HG03432 (cell line): ENCODE measurements at regions not wholly inside any gene's neighbourhood (a gene's known extent, or its start where the extent isn't known, plus 50 kb on each side); places are given as distances from the start of the nearest gene placed in this dataset.
A peak's percentile ranks its signal among the peaks of the same experiment; 100 is the strongest.

Source experiments
- ATAC-seq: cut with Tn5 transposase; IDR thresholded peaks from one replicate; pipeline ENCODE4 v1.9.1; 2021; ENCODE audit warnings: mild to moderate bottlenecking, moderate library complexity; ENCODE audit not compliant: unreplicated experiment

DNA sequence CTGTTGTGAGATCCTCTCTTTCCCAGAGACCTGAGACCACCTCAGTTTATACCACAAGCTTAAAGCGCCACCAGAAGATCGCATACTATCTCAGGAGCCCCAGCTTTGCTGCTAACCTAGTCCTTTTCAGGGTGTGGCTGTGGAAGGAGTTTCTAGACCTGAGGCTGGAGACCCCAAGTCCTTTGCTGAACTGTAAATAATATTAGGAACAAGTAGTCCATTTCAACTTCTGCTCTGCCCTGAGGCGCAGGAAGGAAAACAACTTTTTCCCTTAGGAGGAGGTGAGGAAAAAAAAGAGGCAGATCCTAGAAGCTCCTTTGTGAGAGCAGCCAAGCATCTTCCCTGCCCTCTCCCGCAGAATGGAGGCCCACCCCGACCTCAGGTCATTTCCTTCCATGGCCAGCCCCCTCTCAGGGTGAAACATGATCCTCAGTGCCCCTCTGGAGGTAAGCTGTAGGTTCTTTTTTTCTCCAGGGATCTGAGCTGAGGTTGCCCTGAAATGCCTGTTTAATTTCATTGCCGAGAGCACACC lies 122.8 kb upstream of the LGALSL start:
- no peak for ATAC-seq

DNA sequence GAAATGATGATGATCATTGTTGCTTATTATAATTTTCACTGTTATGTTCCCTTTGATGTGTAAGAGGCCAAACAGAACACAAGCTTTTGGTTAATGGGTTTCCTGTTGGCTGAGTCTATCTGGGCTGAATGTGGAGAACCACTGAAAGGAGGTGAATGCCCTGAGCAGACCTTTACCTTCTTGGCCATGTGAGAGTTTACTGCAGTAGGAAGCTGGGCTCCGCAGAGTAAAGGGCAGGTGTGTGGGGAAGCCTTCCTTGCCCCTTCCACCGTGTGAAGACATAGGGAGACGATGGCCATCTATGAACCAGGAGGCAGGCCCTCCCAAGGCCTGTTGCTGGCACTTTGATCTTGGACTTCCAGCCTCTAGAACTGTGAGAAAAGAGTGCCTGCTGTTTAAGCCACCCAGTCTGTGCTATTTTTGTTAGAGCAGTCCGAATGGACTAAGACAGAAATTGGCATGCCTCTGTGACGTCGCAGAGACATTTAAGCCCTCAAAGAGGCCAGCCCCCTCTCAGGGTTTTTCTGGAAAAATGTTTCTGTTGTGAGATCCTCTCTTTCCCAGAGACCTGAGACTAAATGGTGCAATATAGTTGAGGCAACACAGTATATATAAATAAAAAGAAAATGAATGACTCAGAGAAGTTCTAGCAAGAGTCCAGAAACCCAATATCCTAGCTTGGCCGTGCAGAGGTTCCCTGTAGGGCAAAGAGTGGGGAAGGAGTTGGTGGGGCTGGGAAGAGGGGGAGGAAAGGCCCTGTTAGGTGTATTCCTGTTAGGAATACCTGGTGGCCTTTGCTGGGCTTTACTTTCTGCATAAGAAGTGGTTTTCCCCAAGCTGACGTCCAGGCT lies 121.9 kb upstream of the LGALSL start:
- no peak for ATAC-seq

DNA sequence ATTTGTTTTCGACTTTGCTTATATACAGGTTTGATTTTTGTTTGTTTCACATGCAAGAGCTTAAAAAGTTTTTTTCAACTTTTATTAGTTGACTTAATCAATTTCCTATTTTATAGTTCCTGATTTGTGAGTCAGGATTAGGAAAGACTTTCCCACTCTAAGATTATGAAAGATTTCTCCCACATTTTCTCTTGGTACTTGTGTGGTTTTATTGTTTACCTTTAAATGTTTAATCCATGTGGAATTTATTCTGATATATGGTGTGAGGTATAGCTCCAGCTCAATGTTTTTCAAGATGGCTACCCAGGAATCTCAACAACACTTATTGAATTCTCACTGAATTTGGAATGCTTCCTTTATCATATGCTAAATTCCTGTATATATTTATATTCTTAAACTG lies 117.8 kb upstream of the LGALSL start:
- no peak for ATAC-seq

DNA sequence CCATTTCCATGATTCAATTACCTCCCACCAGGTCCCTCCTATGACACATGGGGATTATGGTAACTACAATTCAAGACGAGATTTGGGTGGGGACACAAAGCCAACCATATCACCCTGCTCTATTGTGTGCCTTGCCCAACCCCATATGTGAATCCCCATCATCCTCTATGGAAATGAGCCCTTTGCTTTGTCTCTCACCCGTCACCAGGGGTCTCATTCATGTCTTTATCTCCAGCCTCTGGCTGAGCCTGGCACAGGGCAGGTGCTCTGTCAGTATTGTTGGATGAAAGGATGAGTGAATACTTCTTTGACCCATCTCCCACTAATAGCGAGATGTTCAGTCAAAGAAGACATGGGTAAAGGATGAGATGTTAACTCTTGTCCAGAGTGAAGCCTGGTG lies 116.6 kb upstream of the LGALSL start:
- ATAC-seq: no peak

DNA sequence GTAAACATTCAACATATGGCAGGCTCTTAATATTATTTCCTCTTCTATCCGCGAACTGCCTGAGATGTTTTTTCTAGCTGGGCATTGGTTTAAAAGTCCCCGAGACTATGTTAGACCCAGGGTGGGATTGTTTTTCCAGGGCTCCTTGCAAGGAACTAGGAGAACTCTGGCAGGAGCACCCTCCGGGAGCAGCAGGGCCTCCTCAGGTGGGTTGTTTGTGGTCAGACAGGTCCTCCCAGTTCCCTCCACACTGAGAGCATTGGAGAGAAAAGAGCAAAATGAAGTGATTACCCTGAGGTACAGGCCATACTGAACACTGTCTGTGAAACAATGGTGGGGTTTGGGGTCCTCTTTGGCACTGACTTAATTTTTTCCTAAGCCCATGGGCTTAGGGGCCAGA lies 115.9 kb upstream of the LGALSL start:
- ATAC-seq: no peak

DNA sequence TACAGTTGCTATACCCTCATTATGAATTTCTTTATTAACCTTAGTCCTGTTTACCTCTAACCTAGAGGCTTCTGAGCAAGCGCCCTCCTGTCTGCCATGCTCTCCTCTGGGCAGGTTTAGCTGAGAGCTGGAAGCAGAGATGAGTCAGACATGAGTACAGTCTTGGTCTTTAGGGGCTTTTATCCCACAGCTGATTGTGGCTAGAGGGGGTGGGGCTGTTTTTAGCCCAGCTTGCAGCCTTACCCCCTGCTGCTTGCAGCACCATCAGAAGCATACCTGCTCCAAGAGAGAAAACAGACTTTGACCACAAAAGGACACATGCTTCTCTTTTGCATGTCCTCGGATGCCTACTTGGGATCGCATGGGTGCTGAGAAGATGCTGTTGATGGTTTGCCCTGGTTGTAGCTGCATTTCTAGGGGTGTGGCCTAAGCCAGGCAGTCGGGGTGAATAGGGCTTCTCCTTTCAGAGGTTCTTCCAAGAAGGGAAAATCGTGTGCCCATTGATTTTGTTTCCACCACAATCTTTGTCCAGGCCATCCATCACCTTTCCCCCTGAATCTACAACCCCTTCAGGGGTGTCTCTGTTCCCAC lies 115.0 kb upstream of the LGALSL start:
- ATAC-seq: peak; percentile 76

DNA sequence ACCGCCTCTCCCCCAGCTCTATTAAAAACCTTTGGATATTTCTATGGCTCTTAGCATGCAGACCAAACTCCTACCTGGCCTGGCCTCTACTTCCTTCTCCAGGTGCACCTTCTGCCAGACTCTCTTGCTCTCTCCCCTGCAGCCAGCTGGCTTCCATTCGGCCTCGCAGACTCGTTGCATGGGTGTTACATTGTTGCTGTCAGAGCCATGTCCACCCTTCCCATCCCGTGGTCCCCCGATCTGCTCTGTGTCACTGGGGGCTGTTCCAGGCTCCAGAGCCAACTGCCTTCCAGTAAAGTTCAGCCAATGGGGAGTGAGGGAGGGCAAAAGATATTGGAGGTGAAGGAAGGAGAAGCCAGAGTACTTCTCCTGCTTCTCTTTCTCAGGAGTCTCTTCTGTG lies 112.5 kb upstream of the LGALSL start:
- no peak for ATAC-seq

DNA sequence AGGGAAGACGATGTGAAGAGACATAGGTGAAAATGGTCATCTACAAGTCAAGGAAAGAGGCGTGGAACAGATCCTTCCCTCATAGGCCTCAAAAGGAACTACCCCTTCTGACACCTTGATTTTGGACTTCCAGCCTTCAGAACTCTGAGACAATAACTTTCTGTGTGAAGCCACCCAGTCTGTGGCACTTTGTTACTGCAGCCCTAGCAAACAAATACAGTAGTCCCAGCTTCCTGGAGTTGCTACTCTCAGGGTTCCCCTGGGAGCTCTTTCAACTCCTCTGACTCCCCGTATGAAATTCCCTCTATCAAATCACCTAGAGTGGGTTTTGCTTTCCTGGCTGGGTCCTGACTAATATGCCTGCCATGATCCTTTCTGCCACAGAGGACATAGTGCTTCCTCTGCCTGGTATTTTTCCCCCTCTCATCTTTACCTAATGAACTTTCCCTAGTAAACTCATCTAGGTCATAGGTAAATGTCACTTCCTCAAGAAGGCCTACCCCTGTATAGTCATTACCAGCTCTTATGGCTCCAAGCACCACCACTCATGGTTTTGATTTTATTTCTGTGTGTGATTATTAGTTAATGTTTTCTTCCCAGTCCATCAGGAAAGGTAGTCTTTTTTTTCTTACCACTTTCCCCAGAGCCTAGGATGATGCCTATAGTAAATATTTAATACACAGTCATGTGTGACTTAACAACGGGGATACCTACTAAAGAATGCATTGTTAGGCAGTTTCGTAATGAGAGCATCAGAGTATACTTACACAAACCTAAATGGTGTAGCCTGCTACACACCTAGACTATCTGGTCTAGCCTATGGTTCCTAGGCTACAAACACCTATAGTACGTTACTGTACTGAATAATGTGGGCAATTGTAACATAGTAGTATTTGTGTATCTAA lies 111.5 kb upstream of the LGALSL start:
- no peak for ATAC-seq

DNA sequence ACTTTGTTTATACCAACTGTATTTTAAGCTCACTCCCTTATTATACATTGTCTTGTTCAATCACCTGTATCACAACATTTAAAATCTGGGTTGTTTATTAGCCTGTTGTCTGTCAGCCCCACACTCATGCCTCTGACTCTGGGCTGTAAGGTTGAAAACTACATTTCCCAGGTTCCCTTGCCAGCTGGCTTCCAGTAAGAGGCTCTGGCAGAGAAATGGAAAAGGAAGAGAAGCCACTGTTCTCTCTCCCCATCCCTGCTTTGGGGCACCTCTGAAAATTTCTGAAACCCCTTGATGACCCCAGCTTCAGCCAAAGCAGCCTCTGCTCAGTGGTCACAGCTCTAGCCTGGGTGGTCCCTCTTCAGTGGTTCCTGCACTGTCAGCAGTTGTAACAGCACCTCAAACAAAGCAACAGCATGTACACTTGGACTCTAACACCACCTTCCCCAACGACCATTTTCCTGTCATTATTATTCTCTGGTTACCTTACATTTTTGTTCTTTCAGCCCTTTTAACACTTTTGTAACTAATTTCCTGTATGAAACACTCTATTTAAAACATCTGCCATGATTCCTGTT lies 108.9 kb upstream of the LGALSL start:
- no peak for ATAC-seq

DNA sequence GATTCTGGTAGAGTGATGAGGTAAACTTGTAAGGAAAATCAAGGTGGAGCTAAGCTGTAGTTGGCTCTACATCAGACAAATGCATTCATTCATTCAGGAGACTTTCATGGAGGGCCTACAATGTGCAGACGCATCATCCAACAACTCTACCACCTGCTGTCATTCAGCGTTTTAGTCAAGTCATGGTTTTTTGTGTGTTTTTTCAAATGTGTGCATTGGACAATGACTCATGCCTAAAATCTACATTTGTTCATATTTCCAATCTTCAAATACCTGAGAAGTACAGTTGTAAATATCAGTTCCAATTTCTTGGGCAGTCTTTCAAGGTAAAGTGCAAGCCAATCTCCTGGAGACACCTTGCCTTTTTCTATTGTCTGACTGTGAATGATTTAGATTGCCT lies 108.0 kb upstream of the LGALSL start:
- no peak for ATAC-seq

DNA sequence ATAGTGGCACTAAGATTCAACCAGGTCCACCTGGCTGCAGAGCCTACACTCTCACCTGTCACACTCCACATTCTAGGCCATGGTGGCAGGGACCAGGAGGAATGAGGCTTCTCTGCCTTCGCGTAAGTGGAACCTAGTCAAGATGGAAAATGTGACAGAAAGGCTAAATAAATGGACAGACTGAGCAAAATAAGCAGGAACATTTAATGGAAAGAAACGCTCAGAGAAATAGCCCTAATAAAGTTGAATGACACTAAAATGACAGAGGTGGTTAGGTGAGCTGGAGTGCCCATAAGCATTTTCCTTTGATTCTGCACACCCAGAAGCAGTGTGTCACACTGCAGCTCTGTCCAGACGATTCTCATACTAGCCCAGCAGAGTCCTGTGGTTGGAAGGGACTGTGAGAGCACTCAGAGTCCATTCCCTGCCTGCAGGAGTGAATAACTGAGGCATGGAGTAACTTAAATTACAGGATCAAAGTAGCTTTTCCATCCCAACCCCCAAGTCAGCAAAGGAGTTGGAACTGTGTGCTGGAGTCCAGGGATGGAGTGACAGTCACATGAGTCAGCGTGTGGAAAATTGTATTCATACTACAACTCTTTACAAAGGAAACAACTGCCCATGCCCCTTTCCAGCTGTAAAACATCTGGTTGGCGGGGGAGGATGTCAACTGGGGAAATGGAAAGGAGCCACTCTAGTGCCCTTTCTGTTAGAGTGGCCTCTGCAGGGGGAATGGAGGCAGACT lies 105.4 kb upstream of the LGALSL start:
- ATAC-seq: no peak

DNA sequence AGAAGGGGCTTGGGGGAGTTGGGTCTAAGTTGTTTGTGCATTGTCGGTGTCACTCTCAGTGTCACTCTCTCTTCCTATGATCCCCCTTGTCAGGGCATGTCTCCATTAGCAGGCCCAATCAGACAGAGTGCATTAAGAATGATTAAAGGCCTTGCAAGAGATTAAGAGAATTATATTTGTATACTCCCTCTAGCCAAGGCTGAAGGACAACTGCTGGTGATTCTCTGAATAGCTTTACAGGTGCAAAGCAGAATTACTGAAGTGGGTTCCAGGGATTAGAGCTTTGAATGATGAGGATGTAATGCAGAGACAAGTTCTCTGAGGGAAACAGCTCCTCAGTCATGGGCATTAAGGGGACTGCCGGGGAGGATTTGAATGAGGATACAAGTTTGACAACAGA lies 104.8 kb upstream of the LGALSL start:
- ATAC-seq: no peak

DNA sequence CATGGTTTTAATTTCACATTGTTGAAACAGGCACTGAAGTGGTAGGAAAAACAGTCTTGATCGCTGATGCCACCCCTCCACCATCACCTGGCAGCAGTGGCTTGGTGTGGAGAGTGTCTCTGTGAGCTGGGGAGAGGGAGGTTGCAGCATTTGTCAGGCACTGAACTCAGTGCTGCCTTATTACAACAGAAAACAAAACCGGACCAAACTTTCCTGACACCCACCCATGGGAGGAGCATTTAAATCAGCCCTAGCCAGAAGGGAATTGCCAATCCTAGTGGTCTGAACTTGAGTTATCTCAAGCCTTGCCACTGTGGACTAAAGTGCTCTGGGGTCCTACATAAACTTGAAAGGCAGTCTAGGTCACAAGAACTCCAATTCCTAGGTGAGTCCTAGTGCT lies 103.0 kb upstream of the LGALSL start:
- no peak for ATAC-seq

DNA sequence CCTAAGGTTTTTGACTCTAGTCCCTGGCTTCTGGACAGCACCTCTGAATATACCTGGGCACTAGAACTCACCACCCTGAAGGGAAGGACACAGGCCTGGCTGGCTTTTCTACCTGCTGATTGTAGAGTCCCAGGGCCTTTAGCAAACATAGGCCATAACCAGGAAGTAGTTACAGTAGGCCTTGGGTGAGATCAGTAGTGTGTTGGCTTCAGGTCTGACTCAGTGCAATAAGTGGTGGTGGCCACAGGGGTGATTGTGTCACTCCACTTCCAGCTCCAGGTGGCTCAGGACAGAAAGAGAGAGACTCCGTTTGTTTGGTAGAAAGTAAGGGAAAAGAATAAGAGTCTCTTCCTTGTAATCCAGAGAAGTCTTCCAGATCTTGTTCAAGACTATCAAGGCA lies 101.7 kb upstream of the LGALSL start:
- no peak for ATAC-seq

DNA sequence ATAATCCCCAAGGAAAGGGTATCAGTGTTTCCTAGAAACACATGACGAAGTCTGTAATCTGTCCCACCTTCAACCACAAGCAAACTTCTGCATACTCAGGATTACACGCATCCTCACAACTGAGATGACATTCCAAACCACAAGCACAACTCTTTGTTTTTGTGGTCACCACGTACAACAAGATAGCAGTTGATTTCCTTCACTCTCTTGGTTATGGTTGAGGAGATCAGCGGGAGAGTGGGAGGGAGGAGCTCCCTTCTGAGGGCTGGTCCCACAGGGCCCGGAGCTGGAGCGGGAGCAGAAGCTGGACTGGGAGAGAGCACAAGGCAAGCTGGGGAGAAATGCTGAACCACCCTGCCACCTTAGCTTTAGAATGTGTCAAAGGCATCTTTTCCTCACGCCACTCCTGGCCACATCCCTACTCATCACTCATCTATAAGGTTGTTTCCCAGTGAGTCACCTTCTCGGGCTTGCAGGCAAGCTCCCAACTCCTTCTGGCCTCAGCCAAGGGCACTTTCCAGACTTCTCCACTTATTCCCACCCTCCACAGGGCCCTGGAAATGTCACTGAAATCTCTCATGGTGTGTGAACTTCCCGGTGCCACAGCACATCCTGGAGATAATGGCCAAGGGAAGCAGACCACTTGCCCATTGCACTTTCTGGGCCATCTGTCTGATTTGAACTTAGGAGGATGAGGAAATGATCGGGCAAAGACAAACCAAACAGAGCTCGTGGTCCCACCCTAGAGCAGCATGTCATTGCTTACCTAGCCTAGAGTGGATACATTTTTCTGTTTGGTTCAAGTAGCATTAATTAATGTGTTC lies 98.9 kb upstream of the LGALSL start:
- no peak for ATAC-seq

DNA sequence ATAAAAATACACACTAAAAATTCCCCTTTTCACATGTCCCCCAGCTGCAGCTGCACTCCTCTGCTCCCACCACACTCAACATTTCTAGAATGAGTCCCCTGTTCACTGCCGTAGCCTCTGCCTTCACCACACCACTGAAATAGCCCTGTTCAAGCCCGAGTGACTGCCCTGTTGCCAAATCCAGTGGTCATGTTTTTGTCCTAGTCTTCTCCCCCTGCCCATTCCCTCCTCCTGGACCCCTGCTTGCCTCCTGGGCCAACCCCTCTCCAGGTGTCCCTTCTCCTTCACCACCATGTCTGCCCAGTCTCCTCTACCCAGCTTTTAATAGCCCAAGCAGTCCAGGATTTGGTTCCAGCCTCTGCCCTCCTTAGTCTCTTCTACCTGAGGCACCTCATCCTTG lies 97.1 kb upstream of the LGALSL start:
- no peak for ATAC-seq

DNA sequence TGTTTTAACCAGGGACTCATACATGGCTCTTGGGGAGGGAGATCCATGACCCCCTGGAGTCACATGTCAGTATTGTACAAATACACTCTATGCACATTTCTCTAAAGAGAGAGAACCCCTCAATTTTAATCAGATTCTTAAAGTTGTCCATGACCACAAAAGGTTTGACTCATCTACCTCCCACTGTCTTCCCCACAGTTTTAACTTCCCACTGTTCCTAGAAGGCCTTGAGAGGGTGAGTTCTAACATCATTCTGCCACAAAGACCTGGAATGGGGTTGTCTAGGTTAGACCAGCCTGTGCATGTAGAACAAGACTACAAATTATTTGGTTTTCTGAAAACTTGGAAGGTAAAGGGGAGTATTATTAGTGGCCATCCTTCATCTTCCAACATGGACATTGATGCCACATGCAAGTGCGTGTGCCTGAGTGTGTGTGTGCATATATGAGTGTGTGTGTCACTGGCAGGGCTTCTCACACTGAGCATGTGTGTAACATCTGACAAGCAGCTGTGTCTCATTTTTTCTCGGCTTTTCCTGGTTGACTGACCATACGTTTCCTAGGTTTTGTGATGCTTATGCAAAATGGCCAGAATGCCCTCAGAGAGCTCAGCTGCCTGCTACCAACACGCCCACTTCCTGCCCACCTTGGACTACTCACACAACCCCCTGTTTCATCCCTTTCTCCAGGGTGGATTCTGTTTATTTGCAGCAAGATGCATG lies 94.6 kb upstream of the LGALSL start:
- ATAC-seq: peak; percentile 44

DNA sequence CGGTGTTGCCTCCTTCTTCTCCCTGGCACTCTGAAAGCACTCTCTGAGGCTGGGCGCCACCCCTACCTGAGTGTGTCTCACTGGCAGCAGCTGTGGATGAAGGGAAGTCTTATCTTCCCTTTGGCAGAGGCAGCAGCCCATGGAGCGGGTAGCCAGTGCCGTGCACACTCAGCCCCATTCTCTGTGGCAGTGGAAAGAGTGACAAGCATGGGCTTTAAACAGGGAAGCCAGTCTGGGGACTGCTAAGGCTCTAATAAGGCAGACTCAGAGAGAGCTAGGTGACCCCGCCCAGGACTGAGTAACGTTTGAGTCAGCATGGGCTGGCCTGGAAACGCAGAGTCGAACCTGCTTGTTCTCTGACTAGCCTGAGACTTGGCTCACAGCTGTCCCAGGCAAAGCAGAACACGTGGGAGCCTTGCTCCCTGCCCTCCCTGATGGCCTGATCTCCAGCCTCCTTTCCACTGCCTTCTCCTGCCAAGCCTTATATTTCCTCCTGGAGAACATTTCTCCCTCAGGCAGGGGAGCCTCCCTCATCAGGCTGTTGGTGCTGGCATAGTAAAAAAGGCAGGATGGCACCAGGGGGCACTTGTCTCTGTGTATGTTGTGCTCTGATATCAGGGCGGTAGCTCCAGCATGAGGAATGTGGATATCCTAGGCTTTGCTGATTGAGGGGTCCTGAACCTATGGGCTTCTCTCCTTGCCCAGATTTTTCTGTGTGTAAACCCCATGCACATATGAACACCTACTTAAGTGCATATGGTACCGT lies 93.9 kb upstream of the LGALSL start:
- peak; percentile 91 for ATAC-seq
